ENCODE measurements at regions not wholly inside any gene's neighbourhood (a gene's known extent, or its start where the extent isn't known, plus 50 kb on each side); places are given as distances from the start of the nearest gene placed in this dataset.
"Not testable (repeated sequence)": the region's sequence is repeated elsewhere in the genome, so short reads cannot be mapped to it uniquely, and the experiment has no call there.

GRCh38 chr13:100790405-100790804, 115.8 kb upstream of the TMTC4 start:
- H3K27ac ChIP-seq = no peak overlapping the region

GRCh38 chr13:100789968-100790367, 115.4 kb upstream of the TMTC4 start:
- TF ChIP-seq CTCF (IDR thresholded peaks at IDR 0.05; ENCODE audit: low read depth, low read length) = no peak
- H3K9me3 ChIP-seq (ENCODE audit: low read depth) = no peaks in the 10 kb centered on the region
- no peaks in the 10 kb centered on the region for H3K4me1 ChIP-seq (ENCODE audit: low read depth)
- no peak overlapping the region for H3K27ac ChIP-seq
- H3K4me3 ChIP-seq = no peak overlapping the region
- no peaks in the 10 kb centered on the region for H3K27me3 ChIP-seq
- H3K36me3 ChIP-seq = no peaks in the 10 kb centered on the region
- no peak for DNase-seq (ENCODE audit: low read depth in 1 of 2, low spot score in 1 of 2)

More at GRCh38 chr13:100790405-100790804, 115.8 kb upstream of the TMTC4 start:
- no peak for DNase-seq (ENCODE audit: low read depth in 1 of 2, low spot score in 1 of 2)
- no peaks in the 10 kb centered on the region for H3K27me3 ChIP-seq
- no peak overlapping the region for H3K4me3 ChIP-seq
- no peak for TF ChIP-seq CTCF (IDR thresholded peaks at IDR 0.05; ENCODE audit: low read depth, low read length)
- no peaks in the 10 kb centered on the region for H3K9me3 ChIP-seq (ENCODE audit: low read depth)
- H3K36me3 ChIP-seq = no peaks in the 10 kb centered on the region
- no peaks in the 10 kb centered on the region for H3K4me1 ChIP-seq (ENCODE audit: low read depth)

GRCh38 chr13:100789481-100789880, 114.9 kb upstream of the TMTC4 start:
- Histone ChIP-seq H3K27ac (no peak overlapping the region), H3K27me3 (no peaks in the 10 kb centered on the region), H3K4me3 (no peak overlapping the region), H3K9me3 (ENCODE audit: low read depth) (no peaks in the 10 kb centered on the region), H3K4me1 (ENCODE audit: low read depth) (no peaks in the 10 kb centered on the region), H3K36me3 (no peaks in the 10 kb centered on the region)
- DNase-seq (ENCODE audit: low read depth in 1 of 2, low spot score in 1 of 2) = peak in 1 of 2 donors; percentile 16
- TF ChIP-seq CTCF (IDR thresholded peaks at IDR 0.05; ENCODE audit: low read depth, low read length) = no peak

- TF ChIP-seq CTCF (IDR thresholded peaks at IDR 0.05; ENCODE audit: low read depth, low read length) = no peak
- Histone ChIP-seq H3K27me3 (no peaks in the 10 kb centered on the region), H3K4me1 (ENCODE audit: low read depth) (no peaks in the 10 kb centered on the region), H3K36me3 (no peaks in the 10 kb centered on the region), H3K27ac (no peak overlapping the region), H3K4me3 (no peak overlapping the region), H3K9me3 (ENCODE audit: low read depth) (no peaks in the 10 kb centered on the region)
- no peak for DNase-seq (ENCODE audit: low read depth in 1 of 2, low spot score in 1 of 2)
Measured at GRCh38 chr13:100789025-100789424, 114.4 kb upstream of the TMTC4 start.

GRCh38 chr13:100788540-100788939, 113.9 kb upstream of the TMTC4 start:
- Histone ChIP-seq H3K27ac (no peak overlapping the region), H3K9me3 (ENCODE audit: low read depth) (no peaks in the 10 kb centered on the region), H3K36me3 (no peaks in the 10 kb centered on the region), H3K27me3 (no peaks in the 10 kb centered on the region), H3K4me3 (no peak overlapping the region), H3K4me1 (ENCODE audit: low read depth) (no peaks in the 10 kb centered on the region)
- TF ChIP-seq CTCF (IDR thresholded peaks at IDR 0.05; ENCODE audit: low read depth, low read length) = no peak
- no peak for DNase-seq (ENCODE audit: low read depth in 1 of 2, low spot score in 1 of 2)

GRCh38 chr13:100787899-100788298, 113.3 kb upstream of the TMTC4 start:
- Histone ChIP-seq H3K4me1 (ENCODE audit: low read depth) (no peaks in the 10 kb centered on the region), H3K9me3 (ENCODE audit: low read depth) (no peaks in the 10 kb centered on the region), H3K27ac (no peak overlapping the region), H3K4me3 (no peak overlapping the region), H3K36me3 (no peaks in the 10 kb centered on the region), H3K27me3 (no peaks in the 10 kb centered on the region)
- no peak for TF ChIP-seq CTCF (IDR thresholded peaks at IDR 0.05; ENCODE audit: low read depth, low read length)
- DNase-seq (ENCODE audit: low read depth in 1 of 2, low spot score in 1 of 2) = no peak

GRCh38 chr13:100776686-100777085, 102.1 kb upstream of the TMTC4 start:
- H3K27ac ChIP-seq; H3K27me3 ChIP-seq; H3K36me3 ChIP-seq; H3K9me3 ChIP-seq (ENCODE audit: low read depth); H3K4me1 ChIP-seq (ENCODE audit: low read depth); H3K4me3 ChIP-seq; DNase-seq (ENCODE audit: low read depth in 1 of 2, low spot score in 1 of 2): not testable (repeated sequence)
